Gastroesophageal sphincter (tissue), 4 donors: ENCODE measurements at regions not wholly inside any gene's neighbourhood (a gene's known extent, or its start where the extent isn't known, plus 50 kb on each side); places are given as distances from the start of the nearest gene placed in this dataset.

Experiments used
- ATAC-seq: fragments of 150-250 bp; one replicate; pipeline ENCODE4 v1.9.1; 2016; ENCODE audit warnings: mild to moderate bottlenecking, moderate library complexity
- H3K27ac ChIP-seq, 4 donors: fragments of 200-600 bp; sonication (generic) in 3 of 4; 1 replicate in 3 of 4; 2 replicates in 1 of 4; pipeline ENCODE4 v1.5.1; 2016 to 2019
- H3K27me3 ChIP-seq: fragments of 200-600 bp; sonication (generic); one replicate; pipeline ENCODE4 v1.5.1; 2019
- H3K36me3 ChIP-seq, 2 donors: fragments of 200-600 bp; sonication (generic); one replicate each; pipeline ENCODE4 v1.5.1; 2019; ENCODE audit warnings: control low read depth in 1 of 2
- H3K4me1 ChIP-seq, 3 donors: fragments of 200-600 bp; sonication (generic); 1 replicate in 2 of 3; 2 replicates in 1 of 3; pipeline ENCODE4 v1.5.1; 2016 to 2019; ENCODE audit warnings: control low read depth in 2 of 3
- H3K4me3 ChIP-seq, 2 donors: fragments of 200-600 bp; sonication (generic); one replicate each; pipeline ENCODE4 v1.5.1; 2019; ENCODE audit warnings: mild to moderate bottlenecking in 1 of 2, moderate library complexity in 1 of 2
- H3K9me3 ChIP-seq, 3 donors: fragments of 200-600 bp; sonication (generic); one replicate each; pipeline ENCODE4 v1.5.1; 2017 to 2019; ENCODE audit warnings: control low read depth in 2 of 3
- EP300 ChIP-seq: sonication (generic); formaldehyde crosslinking; IDR thresholded peaks from one replicate; pipeline ENCODE4 v1.6.1; 2017; ENCODE audit warnings: antibody characterized with exemption, mild to moderate bottlenecking
- POLR2A ChIP-seq, 2 donors: fragments of 450-650 bp; IDR thresholded peaks; one replicate each; pipeline ENCODE4 v1.6.1; 2017; ENCODE audit warnings: antibody characterized with exemption in 2 of 2, mild to moderate bottlenecking in 2 of 2, moderate library complexity in 1 of 2
- POLR2AphosphoS5 ChIP-seq: sonication (generic); formaldehyde crosslinking; IDR thresholded peaks from one replicate; pipeline ENCODE4 v1.6.1; 2017; ENCODE audit warnings: antibody characterized with exemption
- WGBS, 2 donors: methylation state at CpG; one replicate each; pipeline ENCODE4 v1.1.5; 2018; ENCODE audit warnings: low coverage in 1 of 2; 5-methylcytosine and 5-hydroxymethylcytosine counted together
- TF ChIP-seq, protein P1 (sequence below), 4 experiments: fragments of 200-600 bp in 2 of 4; fragments of 450-650 bp in 2 of 4; sonication (generic) in 1 of 4; IDR thresholded peaks; one replicate each; pipeline ENCODE4 v1.5.1; 2017 to 2019; ENCODE audit warnings: antibody characterized with exemption in 4 of 4, mild to moderate bottlenecking in 2 of 4, moderate library complexity in 2 of 4

DNA sequence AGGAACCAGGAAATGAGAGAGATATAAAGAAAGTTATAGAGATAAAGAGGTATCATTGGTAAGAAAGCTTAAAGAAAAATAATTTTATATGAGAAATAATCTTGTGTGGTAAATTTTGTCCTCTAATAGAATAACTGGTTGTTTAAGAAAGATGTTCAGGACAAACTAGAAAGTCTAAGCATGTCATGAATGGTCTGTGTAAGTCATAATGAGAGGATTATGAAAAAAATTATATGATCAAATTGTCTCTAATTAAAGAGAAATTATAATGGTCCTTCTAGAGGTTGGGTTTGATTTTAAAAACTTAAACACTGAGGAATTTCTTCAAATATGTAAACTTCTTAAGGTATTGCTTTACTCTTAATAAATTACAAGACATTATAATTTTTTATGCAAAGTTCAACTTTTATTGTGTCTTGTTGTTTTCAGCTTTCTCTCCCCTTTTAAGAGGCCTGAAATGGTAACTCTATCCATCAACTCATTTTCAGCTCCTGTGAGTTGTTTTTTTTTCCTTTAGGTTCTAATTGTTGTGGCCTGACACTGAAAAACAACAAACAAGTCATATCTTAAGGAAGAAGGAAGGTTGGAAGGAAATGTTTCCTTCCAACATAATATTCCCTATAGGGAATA is 88.2 kb upstream of the CNOT2 start:
- H3K9me3 ChIP-seq: peaks cover 0 to 19% (median 0%) of the 10 kb centered on the region in 3 donors
- ATAC-seq: no peak

DNA sequence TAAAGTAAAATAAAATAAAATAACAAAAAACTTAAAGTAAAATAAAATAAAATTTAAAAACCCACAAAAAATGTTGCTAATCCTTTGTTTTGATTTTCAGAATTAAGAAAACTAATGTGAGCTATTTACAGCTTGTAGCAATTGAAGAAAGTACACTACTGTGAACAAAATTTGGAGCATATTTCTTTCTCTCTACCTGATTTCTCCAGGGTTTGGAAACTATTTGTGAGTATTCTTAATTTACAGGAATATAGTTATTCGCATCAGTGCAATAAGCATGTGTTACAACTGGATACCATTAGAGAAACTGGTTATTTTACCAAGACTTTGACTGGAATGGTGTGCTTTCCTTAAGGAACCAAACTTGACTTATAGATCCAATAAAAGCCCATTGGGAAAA is 86.1 kb upstream of the CNOT2 start:
- H3K9me3 ChIP-seq: peaks cover 0 to 19% (median 0%) of the 10 kb centered on the region in 3 donors
- H3K4me3 ChIP-seq: no peak overlapping the region
- no peaks in the 10 kb centered on the region for H3K4me1 ChIP-seq
- no peak overlapping the region for H3K27ac ChIP-seq
- H3K27me3 ChIP-seq: no peaks in the 10 kb centered on the region
- no peaks in the 10 kb centered on the region for H3K36me3 ChIP-seq
- TF ChIP-seq EP300 (no peak), POLR2AphosphoS5 (no peak), POLR2A (IDR thresholded peaks at IDR 0.05) (no peak)
- TF ChIP-seq, protein P1, sequence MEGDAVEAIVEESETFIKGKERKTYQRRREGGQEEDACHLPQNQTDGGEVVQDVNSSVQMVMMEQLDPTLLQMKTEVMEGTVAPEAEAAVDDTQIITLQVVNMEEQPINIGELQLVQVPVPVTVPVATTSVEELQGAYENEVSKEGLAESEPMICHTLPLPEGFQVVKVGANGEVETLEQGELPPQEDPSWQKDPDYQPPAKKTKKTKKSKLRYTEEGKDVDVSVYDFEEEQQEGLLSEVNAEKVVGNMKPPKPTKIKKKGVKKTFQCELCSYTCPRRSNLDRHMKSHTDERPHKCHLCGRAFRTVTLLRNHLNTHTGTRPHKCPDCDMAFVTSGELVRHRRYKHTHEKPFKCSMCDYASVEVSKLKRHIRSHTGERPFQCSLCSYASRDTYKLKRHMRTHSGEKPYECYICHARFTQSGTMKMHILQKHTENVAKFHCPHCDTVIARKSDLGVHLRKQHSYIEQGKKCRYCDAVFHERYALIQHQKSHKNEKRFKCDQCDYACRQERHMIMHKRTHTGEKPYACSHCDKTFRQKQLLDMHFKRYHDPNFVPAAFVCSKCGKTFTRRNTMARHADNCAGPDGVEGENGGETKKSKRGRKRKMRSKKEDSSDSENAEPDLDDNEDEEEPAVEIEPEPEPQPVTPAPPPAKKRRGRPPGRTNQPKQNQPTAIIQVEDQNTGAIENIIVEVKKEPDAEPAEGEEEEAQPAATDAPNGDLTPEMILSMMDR (IDR thresholded peaks at IDR 0.05): no peak
- ATAC-seq: no peak
- 89 to 91% methylated on average over 1 of the region's 1 CpG for WGBS, 2 donors

More for the DNA sequence above, 88.2 kb upstream of the CNOT2 start:
- H3K27ac ChIP-seq: no peak overlapping the region
- TF ChIP-seq POLR2AphosphoS5 (no peak), POLR2A (IDR thresholded peaks at IDR 0.05) (no peak), EP300 (no peak)
- TF ChIP-seq, protein P1 (IDR thresholded peaks at IDR 0.05): no peak
- H3K36me3 ChIP-seq: no peaks in the 10 kb centered on the region
- no peaks in the 10 kb centered on the region for H3K27me3 ChIP-seq
- H3K4me3 ChIP-seq: no peak overlapping the region
- no peaks in the 10 kb centered on the region for H3K4me1 ChIP-seq

DNA sequence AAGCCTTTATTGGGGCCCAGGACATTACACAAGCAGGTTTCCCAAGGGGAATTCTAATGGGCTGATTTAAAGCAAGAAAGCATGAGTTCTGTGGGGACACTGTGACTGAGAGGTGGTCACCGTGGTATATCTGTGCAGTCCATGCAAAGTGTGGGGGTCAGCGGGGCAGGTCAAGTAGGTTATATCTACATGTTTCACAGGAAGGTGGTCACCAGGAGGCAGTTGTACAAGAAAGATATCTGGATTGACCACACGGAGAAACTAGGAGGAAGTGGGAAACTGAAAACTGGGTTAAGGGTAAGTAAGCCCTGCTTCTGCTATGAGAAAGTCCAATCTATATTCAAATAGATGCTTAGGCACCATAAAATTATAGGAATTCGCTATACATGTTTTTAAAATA is 77.8 kb upstream of the CNOT2 start:
- 78 to 81% methylated on average over 4 of the region's 4 CpGs for whole genome bisulfite sequencing, 2 donors
- no peak overlapping the region for H3K4me3 ChIP-seq
- no peaks in the 10 kb centered on the region for H3K9me3 ChIP-seq
- no peak for ATAC-seq
- no peak overlapping the region for H3K27ac ChIP-seq
- H3K4me1 ChIP-seq: no peaks in the 10 kb centered on the region
- no peaks in the 10 kb centered on the region for H3K27me3 ChIP-seq
- H3K36me3 ChIP-seq: no peaks in the 10 kb centered on the region
- TF ChIP-seq POLR2A (IDR thresholded peaks at IDR 0.05): no peak
- TF ChIP-seq EP300: no peak
- no peak for TF ChIP-seq POLR2AphosphoS5
- TF ChIP-seq, protein P1 (IDR thresholded peaks at IDR 0.05): no peak

DNA sequence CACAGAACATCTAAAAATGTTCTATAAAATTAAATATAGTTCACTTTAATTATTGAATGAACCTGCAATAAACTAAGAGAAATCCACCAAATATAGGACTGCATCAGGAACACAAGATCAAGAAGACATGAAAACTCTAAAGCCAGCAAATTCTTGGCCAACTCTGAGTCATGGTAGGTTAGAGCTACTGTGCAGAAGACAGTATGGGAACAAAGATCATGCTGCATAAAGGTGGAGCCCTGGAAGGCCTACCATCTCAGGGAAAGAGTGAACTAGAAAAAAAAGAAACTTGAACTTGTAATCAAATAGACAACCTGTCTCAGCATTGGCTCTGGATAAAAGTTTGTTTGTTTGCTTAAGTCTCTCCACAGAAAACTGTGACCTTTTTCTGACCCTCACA is 66.9 kb upstream of the CNOT2 start:
- Histone ChIP-seq H3K27me3 (no peaks in the 10 kb centered on the region), H3K27ac (no peak overlapping the region), H3K4me1 (no peaks in the 10 kb centered on the region), H3K9me3 (no peaks in the 10 kb centered on the region), H3K4me3 (no peak overlapping the region), H3K36me3 (no peaks in the 10 kb centered on the region)
- TF ChIP-seq POLR2AphosphoS5 (no peak), EP300 (no peak), POLR2A (IDR thresholded peaks at IDR 0.05) (no peak)
- TF ChIP-seq, protein P1 (IDR thresholded peaks at IDR 0.05): no peak
- no peak for ATAC-seq

DNA sequence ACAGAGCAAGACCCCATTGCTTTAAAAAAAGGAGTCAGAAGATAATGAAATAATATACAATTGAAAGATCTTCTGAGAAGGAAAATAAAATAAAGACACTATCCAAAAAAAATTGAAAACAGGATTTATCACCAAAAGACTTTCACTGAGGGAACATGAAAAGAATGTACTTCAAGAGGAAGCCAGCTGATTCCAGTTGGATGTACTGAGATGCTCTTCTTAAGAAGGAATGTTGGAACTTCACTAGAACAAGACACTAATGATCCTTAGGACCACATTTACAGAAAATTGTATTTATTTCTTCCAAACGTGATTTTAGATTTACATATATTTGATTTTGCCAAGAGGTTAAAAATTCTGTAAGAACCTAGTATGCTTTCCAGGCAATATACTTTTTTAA is 65.6 kb upstream of the CNOT2 start:
- H3K4me1 ChIP-seq: no peaks in the 10 kb centered on the region
- no peaks in the 10 kb centered on the region for H3K27me3 ChIP-seq
- no peak for ATAC-seq
- peak overlapping the region in 1 of 4 donors; percentile 32 for H3K27ac ChIP-seq
- TF ChIP-seq POLR2A (IDR thresholded peaks at IDR 0.05) (no peak), EP300 (no peak), POLR2AphosphoS5 (no peak)
- TF ChIP-seq, protein P1 (IDR thresholded peaks at IDR 0.05): no peak
- H3K36me3 ChIP-seq: no peaks in the 10 kb centered on the region
- H3K9me3 ChIP-seq: no peaks in the 10 kb centered on the region
- WGBS, 2 donors: 30 to 44% methylated on average over 1 of the region's 1 CpG
- no peak overlapping the region for H3K4me3 ChIP-seq
